Erythroblast (primary cell): ENCODE measurements at regions not wholly inside any gene's neighbourhood (a gene's known extent, or its start where the extent isn't known, plus 50 kb on each side); places are given as distances from the start of the nearest gene placed in this dataset.

ENCODE experiments used
- GATA1 ChIP-seq: IDR thresholded peaks from 2 replicates; pipeline ENCODE4 v1.6.1; 2011; ENCODE audit warnings: low read depth, mild to moderate bottlenecking, control low read depth, low read length, moderate library complexity
- POLR2A ChIP-seq: IDR thresholded peaks from 2 replicates; pipeline ENCODE4 v1.6.1; 2011; ENCODE audit warnings: mild to moderate bottlenecking, low read length

- TF ChIP-seq POLR2A (no peak), GATA1 (no peak)
These were observed 108.4 kb upstream of the PALS2 start for GRCh38 chr7:24464861-24465260.
